ENCODE measurements at regions not wholly inside any gene's neighbourhood (a gene's known extent, or its start where the extent isn't known, plus 50 kb on each side); places are given as distances from the start of the nearest gene placed in this dataset.

DNA sequence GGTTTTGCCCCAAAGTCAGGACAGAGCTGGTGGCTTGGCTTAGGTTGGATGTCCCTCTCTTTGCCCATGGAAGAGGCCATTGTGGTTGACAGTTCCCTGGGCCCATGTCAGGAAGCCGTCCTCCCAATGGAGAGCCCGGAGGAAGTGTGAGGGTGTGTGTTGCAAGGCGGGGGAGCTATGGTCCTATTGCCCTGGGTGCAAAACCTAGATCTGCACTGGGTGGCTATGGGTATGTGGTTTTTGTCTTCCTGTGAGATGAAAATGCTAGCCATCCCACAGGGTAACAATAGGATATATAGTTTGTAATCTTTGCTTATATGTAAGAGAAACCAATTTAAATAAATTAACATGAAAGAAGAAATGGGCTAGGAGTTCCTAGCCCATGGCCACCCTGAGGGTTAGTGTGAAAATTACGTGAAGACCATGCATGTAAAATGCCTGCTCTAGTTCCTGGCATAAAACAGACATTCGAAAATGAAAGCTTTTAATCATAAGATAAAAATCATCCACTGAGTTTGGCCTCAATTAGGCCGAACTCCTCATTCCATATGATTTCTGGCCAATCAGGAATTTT is 189.2 kb downstream of the PLPP4 start:
- CTCF ChIA-PET (ENCODE audit: low intra/inter-chr PET ratio, low total read pairs): no interaction called here
- H4K20me1 ChIP-seq (ENCODE audit: insufficient read depth, low read length): no peaks in the 10 kb centered on the region
- no peak overlapping the region for H3K27ac ChIP-seq (ENCODE audit: extremely low read length, insufficient read depth, low read length)
- WGBS (ENCODE audit: low lambda C conversion rate): under 1% methylated on average over 6 of the region's 6 CpGs
- intact Hi-C loops (cut with micrococcal nuclease; ENCODE audit: unreplicated experiment) (no loop called here), in situ Hi-C loops (cut with HindIII; ENCODE audit: extremely low pct_ligation_motif_present, low pct_unique_long_range_greater_than_20kb) (no loop called here)
- POLR2A ChIA-PET: no interaction called here
- H3K9ac ChIP-seq (ENCODE audit: insufficient read depth, low read depth, low read length): no peak overlapping the region
- no peaks in the 10 kb centered on the region for H3K9me3 ChIP-seq (ENCODE audit: low read length)
- no peak overlapping the region for H3K4me3 ChIP-seq (replicated peaks in 1 of 3; ENCODE audit: insufficient read depth in 1 of 3, low read depth in 2 of 3, low read length in 3 of 3)
- DNase-seq (ENCODE audit: low spot score) (no peak), ATAC-seq (no peak), FAIRE-seq (no peak)
- no peak overlapping the region for H3K4me2 ChIP-seq (ENCODE audit: low read depth, low read length)
- no peak overlapping the region for H2AFZ ChIP-seq (ENCODE audit: low read length)
- no peaks in the 10 kb centered on the region for H3K4me1 ChIP-seq (ENCODE audit: insufficient read depth, low read length)
- no peaks in the 10 kb centered on the region for H3K79me2 ChIP-seq (ENCODE audit: insufficient read depth, low read length)
- BruUV-seq (replicated peaks): no TSS peak
- H3K36me3 ChIP-seq (replicated peaks in 1 of 2; ENCODE audit: control insufficient read depth in 1 of 2, insufficient read depth in 2 of 2, low read length in 2 of 2): no peaks in the 10 kb centered on the region
- H3K27me3 ChIP-seq (ENCODE audit: control insufficient read depth in 1 of 2, insufficient read depth in 2 of 2, low read length in 2 of 2): no peaks in the 10 kb centered on the region; a peak in 1 of 5 replicates
- TF ChIP-seq PTBP1 (IDR thresholded peaks at IDR 0.05; ENCODE audit: low read depth, low read length, poor library complexity, severe bottlenecking) (no peak), CCAR2 (optimal IDR thresholded peaks at IDR 0.05; ENCODE audit: low read depth, low read length) (no peak), ATF6 (CRISPR knock-in tag; conservative IDR thresholded peaks at IDR 0.05) (no peak), FOSL1 (CRISPR knock-in tag; IDR thresholded peaks at IDR 0.05; ENCODE audit: borderline replicate concordance) (no peak), GPBP1L1 (CRISPR knock-in tag; IDR thresholded peaks at IDR 0.05) (no peak), TBL1XR1 (IDR thresholded peaks at IDR 0.05; ENCODE audit: borderline replicate concordance, low read length, partially characterized antibody) (no peak), IKZF4 (CRISPR knock-in tag; IDR thresholded peaks at IDR 0.05; ENCODE audit: borderline replicate concordance, low read depth, not compliant biosample characterization) (no peak), KLF11 (CRISPR knock-in tag; IDR thresholded peaks at IDR 0.05) (no peak), MYNN (CRISPR knock-in tag; IDR thresholded peaks at IDR 0.05; ENCODE audit: low read depth) (no peak), SMARCC2 (IDR thresholded peaks at IDR 0.05) (no peak)
- TF ChIP-seq, protein P1, sequence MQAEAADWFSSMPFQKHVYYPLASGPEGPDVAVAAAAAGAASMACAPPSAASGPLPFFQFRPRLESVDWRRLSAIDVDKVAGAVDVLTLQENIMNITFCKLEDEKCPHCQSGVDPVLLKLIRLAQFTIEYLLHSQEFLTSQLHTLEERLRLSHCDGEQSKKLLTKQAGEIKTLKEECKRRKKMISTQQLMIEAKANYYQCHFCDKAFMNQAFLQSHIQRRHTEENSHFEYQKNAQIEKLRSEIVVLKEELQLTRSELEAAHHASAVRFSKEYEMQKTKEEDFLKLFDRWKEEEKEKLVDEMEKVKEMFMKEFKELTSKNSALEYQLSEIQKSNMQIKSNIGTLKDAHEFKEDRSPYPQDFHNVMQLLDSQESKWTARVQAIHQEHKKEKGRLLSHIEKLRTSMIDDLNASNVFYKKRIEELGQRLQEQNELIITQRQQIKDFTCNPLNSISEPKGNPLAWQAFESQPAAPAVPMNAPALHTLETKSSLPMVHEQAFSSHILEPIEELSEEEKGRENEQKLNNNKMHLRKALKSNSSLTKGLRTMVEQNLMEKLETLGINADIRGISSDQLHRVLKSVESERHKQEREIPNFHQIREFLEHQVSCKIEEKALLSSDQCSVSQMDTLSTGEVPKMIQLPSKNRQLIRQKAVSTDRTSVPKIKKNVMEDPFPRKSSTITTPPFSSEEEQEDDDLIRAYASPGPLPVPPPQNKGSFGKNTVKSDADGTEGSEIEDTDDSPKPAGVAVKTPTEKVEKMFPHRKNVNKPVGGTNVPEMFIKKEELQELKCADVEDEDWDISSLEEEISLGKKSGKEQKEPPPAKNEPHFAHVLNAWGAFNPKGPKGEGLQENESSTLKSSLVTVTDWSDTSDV (CRISPR knock-in tag; IDR thresholded peaks at IDR 0.05): no peak
- TF ChIP-seq, protein P2, sequence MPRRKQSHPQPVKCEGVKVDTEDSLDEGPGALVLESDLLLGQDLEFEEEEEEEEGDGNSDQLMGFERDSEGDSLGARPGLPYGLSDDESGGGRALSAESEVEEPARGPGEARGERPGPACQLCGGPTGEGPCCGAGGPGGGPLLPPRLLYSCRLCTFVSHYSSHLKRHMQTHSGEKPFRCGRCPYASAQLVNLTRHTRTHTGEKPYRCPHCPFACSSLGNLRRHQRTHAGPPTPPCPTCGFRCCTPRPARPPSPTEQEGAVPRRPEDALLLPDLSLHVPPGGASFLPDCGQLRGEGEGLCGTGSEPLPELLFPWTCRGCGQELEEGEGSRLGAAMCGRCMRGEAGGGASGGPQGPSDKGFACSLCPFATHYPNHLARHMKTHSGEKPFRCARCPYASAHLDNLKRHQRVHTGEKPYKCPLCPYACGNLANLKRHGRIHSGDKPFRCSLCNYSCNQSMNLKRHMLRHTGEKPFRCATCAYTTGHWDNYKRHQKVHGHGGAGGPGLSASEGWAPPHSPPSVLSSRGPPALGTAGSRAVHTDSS (CRISPR knock-in tag; conservative IDR thresholded peaks at IDR 0.05): no peak
- TF ChIP-seq, protein P3, sequence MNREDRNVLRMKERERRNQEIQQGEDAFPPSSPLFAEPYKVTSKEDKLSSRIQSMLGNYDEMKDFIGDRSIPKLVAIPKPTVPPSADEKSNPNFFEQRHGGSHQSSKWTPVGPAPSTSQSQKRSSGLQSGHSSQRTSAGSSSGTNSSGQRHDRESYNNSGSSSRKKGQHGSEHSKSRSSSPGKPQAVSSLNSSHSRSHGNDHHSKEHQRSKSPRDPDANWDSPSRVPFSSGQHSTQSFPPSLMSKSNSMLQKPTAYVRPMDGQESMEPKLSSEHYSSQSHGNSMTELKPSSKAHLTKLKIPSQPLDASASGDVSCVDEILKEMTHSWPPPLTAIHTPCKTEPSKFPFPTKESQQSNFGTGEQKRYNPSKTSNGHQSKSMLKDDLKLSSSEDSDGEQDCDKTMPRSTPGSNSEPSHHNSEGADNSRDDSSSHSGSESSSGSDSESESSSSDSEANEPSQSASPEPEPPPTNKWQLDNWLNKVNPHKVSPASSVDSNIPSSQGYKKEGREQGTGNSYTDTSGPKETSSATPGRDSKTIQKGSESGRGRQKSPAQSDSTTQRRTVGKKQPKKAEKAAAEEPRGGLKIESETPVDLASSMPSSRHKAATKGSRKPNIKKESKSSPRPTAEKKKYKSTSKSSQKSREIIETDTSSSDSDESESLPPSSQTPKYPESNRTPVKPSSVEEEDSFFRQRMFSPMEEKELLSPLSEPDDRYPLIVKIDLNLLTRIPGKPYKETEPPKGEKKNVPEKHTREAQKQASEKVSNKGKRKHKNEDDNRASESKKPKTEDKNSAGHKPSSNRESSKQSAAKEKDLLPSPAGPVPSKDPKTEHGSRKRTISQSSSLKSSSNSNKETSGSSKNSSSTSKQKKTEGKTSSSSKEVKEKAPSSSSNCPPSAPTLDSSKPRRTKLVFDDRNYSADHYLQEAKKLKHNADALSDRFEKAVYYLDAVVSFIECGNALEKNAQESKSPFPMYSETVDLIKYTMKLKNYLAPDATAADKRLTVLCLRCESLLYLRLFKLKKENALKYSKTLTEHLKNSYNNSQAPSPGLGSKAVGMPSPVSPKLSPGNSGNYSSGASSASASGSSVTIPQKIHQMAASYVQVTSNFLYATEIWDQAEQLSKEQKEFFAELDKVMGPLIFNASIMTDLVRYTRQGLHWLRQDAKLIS (CRISPR knock-in tag; IDR thresholded peaks at IDR 0.05): no peak
